ENCODE measurements at regions not wholly inside any gene's neighbourhood (a gene's known extent, or its start where the extent isn't known, plus 50 kb on each side); places are given as distances from the start of the nearest gene placed in this dataset.

DNA sequence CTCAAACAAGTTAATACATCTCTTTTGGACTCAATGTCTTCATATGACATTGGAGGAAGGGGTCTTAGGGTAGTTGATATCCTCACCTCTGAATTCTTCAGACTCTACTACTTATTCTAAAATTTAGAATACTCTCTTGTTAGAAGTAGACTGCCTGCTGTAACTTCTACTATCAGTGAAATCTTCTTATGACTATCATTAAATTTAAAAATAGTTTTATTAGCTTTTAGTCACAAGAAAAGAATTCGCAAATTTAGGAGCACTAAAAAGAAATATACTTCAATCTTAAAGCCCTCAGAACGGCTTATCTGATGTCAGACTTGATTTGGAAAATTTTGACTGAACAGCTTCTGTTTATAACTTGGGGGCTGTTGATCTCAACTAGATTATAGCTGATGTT, 67.1 kb upstream of the TTC14 start (continued):
- TF ChIP-seq, protein P1, sequence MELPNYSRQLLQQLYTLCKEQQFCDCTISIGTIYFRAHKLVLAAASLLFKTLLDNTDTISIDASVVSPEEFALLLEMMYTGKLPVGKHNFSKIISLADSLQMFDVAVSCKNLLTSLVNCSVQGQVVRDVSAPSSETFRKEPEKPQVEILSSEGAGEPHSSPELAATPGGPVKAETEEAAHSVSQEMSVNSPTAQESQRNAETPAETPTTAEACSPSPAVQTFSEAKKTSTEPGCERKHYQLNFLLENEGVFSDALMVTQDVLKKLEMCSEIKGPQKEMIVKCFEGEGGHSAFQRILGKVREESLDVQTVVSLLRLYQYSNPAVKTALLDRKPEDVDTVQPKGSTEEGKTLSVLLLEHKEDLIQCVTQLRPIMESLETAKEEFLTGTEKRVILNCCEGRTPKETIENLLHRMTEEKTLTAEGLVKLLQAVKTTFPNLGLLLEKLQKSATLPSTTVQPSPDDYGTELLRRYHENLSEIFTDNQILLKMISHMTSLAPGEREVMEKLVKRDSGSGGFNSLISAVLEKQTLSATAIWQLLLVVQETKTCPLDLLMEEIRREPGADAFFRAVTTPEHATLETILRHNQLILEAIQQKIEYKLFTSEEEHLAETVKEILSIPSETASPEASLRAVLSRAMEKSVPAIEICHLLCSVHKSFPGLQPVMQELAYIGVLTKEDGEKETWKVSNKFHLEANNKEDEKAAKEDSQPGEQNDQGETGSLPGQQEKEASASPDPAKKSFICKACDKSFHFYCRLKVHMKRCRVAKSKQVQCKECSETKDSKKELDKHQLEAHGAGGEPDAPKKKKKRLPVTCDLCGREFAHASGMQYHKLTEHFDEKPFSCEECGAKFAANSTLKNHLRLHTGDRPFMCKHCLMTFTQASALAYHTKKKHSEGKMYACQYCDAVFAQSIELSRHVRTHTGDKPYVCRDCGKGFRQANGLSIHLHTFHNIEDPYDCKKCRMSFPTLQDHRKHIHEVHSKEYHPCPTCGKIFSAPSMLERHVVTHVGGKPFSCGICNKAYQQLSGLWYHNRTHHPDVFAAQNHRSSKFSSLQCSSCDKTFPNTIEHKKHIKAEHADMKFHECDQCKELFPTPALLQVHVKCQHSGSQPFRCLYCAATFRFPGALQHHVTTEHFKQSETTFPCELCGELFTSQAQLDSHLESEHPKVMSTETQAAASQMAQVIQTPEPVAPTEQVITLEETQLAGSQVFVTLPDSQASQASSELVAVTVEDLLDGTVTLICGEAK (IDR thresholded peaks at IDR 0.05; ENCODE audit: borderline replicate concordance) = no peak
- no peak for TF ChIP-seq HDAC6 (IDR thresholded peaks at IDR 0.05; ENCODE audit: unreplicated experiment)
- TF ChIP-seq ZZZ3 (IDR thresholded peaks at IDR 0.05; ENCODE audit: control insufficient read depth, insufficient read length, low read depth) = no peak

DNA sequence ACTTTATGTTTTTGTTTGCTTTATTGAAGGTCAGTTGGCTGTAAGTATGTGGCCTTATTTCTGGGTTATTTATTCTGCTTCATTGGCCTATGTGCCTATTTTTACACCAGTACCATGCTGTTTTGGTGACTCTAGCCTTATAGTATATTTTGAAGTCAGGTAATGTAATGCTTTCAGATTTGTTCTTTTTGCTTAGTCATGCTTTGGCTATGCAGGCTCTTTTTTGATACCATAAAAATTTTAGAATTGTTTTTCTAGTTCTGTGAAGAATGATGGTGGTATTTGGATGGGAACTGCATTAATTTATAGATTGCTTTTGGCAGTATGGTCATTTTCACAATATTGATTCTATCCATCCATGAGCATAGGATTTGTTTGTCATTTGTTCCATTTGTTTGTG, 63.5 kb upstream of the TTC14 start:
- ChIA-PET SMC1A (ENCODE audit: uncharacterized antibody, unreplicated experiment) (no interaction called here), RAD21 (ENCODE audit: unreplicated experiment) (no interaction called here), POLR2A (no interaction called here), CTCF (no interaction called here)
- no peaks in the 10 kb centered on the region for H3K9me3 ChIP-seq (replicated peaks; ENCODE audit: control insufficient read depth, insufficient read depth, low read length)
- no peak overlapping the region for H3K4me3 ChIP-seq
- no peaks in the 10 kb centered on the region for H4K20me1 ChIP-seq (ENCODE audit: control insufficient read depth, insufficient read depth)
- no peak for TF ChIP-seq CBX3 (IDR thresholded peaks at IDR 0.05; ENCODE audit: borderline replicate concordance, low read depth)
- TF ChIP-seq POU2F2 (IDR thresholded peaks at IDR 0.05; ENCODE audit: borderline replicate concordance, low read depth, low read length) = no peak
- TF ChIP-seq, protein P2, sequence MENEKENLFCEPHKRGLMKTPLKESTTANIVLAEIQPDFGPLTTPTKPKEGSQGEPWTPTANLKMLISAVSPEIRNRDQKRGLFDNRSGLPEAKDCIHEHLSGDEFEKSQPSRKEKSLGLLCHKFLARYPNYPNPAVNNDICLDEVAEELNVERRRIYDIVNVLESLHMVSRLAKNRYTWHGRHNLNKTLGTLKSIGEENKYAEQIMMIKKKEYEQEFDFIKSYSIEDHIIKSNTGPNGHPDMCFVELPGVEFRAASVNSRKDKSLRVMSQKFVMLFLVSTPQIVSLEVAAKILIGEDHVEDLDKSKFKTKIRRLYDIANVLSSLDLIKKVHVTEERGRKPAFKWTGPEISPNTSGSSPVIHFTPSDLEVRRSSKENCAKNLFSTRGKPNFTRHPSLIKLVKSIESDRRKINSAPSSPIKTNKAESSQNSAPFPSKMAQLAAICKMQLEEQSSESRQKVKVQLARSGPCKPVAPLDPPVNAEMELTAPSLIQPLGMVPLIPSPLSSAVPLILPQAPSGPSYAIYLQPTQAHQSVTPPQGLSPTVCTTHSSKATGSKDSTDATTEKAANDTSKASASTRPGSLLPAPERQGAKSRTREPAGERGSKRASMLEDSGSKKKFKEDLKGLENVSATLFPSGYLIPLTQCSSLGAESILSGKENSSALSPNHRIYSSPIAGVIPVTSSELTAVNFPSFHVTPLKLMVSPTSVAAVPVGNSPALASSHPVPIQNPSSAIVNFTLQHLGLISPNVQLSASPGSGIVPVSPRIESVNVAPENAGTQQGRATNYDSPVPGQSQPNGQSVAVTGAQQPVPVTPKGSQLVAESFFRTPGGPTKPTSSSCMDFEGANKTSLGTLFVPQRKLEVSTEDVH (IDR thresholded peaks at IDR 0.05; ENCODE audit: low read depth, partially characterized antibody) = no peak
- no peak for TF ChIP-seq NBN (IDR thresholded peaks at IDR 0.05)
- H3K36me3 ChIP-seq (ENCODE audit: control insufficient read depth in 2 of 2, insufficient read depth in 2 of 2, low read length in 1 of 2) = no peaks in the 10 kb centered on the region
- H3K4me2 ChIP-seq (ENCODE audit: control insufficient read depth, insufficient read depth) = no peak overlapping the region
- FAIRE-seq = no peak
- BruUV-seq (replicated peaks) = no TSS peak
- in situ Hi-C loops (cut with MboI) (no loop called here), intact Hi-C loops (cut with micrococcal nuclease; ENCODE audit: unreplicated experiment) (no loop called here)
- H3K9ac ChIP-seq (ENCODE audit: control insufficient read depth, insufficient read depth, low read length) = no peak overlapping the region
- no peak overlapping the region for H2AFZ ChIP-seq (ENCODE audit: control insufficient read depth, low read depth, low read length)
- ATAC-seq = no peak
- DNase-seq (ENCODE audit: low read depth, low spot score) = no peak
- H3K4me1 ChIP-seq (ENCODE audit: control insufficient read depth, insufficient read depth, low read length) = no peaks in the 10 kb centered on the region
- H3K79me2 ChIP-seq (ENCODE audit: control insufficient read depth, insufficient read depth, low read length) = no peaks in the 10 kb centered on the region
- H3K27me3 ChIP-seq (replicated peaks in 1 of 2; ENCODE audit: control insufficient read depth in 2 of 2, insufficient read depth in 2 of 2, low read length in 1 of 2) = no peaks in the 10 kb centered on the region
- no peak overlapping the region for H3K27ac ChIP-seq (ENCODE audit: control insufficient read depth, insufficient read depth)

Data from GM12878 (cell line).